HG02588 (cell line): ENCODE measurements at regions not wholly inside any gene's neighbourhood (a gene's known extent, or its start where the extent isn't known, plus 50 kb on each side); places are given as distances from the start of the nearest gene placed in this dataset.
"Not testable (repeated sequence)": the region's sequence is repeated elsewhere in the genome, so short reads cannot be mapped to it uniquely, and the experiment has no call there.

Experiments
- ATAC-seq: cut with Tn5 transposase; IDR thresholded peaks from one replicate; pipeline ENCODE4 v1.9.1; 2021; ENCODE audit warnings: mild to moderate bottlenecking, moderate library complexity; ENCODE audit not compliant: unreplicated experiment

DNA sequence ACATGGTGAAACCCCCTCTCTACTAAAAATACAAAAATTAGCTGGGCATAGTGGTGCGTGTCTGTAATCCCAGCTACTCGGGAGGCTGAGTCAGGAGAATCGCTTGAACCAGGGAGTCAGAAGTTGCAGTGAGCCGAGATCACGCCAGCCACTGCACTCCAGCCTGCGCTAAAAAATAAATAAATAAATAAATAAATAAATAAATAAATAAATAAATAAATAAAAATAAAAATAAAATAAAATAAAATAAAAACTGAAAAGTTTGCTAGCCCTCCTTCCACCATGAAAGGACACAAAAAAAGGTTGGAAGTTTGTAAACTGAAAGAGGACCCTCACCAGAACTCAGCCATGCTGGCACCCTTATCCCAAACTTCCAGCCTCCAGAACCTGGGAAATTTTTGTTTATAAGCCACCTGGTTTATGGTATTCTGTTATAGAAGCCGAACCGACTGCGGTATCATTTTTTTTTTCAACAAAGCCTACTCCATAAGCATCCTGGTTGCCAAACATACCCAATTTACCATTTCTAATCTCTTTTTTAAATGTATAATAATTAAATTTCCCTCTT lies 448.2 kb downstream of the SEMA3D start:
- ATAC-seq = no peak

DNA sequence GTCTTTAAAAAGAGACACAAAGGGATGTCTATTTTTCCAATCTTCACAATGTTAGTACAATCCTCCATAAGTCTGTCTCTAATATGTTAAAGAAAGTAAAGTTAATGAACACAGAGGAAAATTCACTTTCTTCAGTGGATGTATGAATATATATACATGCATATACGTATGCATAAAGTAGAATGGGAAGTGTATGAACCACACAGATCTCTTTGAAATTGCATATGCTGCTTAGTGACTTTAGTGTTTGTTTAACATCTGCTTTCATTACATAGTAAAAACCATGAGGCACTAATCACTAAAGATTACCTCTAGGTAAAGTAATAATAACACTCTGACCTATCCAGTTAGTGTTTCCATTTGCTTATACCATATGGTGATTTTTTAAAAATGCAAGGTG lies 451.2 kb downstream of the SEMA3D start:
- no peak for ATAC-seq

DNA sequence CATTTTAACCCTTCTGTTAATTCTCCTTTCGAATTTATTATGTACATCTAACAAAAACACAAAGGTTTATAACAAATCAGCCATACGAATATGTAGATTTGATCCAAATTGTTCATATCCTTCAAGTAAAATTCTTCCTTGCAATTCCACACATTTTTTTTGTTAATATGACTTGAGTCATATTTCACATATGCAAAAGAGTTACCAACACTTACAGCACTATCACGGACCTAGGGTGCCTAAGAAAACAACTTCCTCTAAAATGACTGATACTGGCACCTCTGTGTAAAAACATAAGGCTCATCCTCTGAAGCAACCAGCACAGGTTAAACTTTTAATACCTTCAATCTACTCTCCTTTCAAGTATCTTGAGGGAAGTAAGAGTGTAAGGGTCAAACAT lies 451.8 kb downstream of the SEMA3D start:
- no peak for ATAC-seq

DNA sequence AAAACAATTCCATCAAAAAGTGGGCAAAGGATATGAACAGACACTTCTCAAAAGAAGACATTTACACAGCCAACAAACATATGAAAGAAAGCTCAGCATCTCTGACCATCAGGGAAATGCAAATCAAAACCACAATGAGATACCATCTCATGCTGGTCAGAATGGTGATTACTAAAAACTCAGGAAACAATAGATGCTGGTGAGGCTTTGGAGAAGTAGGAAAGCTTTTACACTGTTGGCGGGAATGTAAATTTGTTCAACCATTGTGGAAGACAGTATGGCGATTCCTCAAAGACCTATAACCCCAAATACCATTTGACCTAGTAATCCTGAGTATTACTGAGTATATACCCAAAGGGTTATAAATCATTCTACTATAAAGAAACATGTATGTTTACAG lies 452.9 kb downstream of the SEMA3D start:
- ATAC-seq = not testable (repeated sequence)

DNA sequence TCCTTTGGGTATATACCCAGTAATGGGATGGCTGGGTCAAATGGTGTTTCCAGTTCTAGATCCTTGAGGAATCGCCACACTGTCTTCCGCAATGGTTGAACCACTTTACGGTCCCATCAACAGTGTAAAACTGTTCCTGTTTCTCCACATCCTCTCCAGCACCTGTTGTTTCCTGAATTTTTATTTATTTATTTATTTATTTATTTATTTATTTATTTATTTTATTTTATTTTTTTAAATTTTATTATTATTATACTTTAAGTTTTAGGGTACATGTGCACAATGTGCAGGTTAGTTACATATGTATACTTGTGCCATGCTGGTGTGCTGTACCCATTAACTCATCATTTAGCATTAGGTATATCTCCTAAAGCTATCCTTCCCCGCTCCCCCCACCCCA lies 456.0 kb downstream of the SEMA3D start:
- ATAC-seq = not testable (repeated sequence)

DNA sequence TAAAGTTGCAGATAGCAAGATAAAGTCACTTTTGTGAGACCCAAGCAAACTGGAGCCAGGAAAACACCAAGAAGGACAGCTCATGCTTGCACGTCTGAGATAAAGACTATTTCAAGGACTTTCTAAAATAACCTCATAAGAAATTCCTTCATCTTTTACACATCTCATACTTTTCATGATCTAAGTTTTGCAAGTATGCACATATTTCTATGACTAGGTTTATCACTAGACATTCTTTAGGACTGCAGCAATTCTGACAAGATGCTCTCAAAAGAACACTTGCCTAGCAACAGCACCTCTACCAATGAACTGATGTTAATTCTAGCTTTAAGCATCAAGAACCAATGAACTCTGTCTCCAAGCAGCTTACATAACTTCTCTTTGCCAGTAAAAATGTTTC lies 457.6 kb downstream of the SEMA3D start:
- no peak for ATAC-seq

DNA sequence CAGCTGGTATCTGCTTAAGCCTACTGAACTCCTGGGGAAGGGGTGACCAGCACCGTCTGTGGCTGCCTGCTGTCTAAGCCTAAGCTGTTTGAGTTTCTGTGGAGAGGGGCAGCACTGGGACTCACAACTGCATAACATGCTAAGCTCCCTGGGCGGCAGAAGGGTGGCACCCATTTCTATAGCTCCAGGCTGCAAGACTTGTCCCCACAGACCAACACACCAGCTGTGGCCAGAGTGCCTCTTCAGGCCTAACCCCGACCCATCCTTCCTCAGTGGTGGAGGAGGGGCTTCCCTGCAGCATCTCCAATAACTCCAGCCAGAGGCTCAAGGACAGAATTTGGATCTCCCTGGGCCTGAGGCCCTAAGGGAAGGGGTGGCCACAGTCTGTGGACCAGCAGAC lies 464.1 kb downstream of the SEMA3D start:
- ATAC-seq = no peak

DNA sequence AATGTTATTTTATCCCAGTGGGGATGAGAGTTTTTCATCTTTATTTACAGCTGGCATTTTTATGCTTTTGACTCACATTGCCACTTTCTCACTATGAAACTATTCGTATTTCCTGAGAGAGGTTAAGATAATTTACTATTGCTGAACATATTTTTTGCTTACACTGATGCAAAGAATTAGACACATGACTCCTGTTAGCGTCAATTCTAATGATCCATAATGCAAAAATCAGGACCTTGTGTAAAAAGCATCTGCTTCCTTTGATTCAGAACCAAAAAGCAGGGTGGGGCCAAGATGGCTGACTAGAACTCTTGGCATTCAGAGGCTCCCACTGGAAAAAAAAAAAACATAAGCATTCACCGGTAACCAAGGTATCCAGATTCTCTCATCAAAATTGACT lies 464.8 kb downstream of the SEMA3D start:
- ATAC-seq = no peak

DNA sequence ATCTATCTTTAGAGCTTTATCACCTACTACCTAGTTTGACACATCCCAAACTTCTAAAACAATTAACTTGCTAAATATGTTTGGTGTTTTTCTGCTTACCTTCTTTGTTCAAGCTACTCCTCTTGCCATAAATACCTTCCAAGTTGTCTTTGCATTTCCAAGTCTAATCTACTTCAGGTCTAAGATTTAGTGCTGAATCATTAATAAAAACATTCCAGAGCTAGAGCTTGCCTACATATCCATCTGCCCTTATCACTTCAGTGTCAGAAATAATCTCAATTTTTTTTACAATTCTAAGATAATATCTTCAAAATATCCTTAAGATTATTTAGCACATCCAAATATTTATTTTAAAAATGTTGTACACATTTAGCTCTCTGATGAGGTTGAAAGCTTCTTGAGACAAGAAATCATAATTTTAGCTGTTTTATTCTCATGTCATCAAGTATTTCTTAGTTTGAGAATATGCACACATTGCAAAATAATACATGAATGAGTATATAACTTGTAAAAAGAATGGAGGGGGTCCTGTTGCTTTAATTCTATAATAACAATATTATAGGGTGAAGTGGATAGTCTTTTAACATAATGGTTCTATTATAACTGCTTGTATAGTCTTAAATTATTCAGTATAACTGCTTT lies 466.3 kb downstream of the SEMA3D start:
- no peak for ATAC-seq

DNA sequence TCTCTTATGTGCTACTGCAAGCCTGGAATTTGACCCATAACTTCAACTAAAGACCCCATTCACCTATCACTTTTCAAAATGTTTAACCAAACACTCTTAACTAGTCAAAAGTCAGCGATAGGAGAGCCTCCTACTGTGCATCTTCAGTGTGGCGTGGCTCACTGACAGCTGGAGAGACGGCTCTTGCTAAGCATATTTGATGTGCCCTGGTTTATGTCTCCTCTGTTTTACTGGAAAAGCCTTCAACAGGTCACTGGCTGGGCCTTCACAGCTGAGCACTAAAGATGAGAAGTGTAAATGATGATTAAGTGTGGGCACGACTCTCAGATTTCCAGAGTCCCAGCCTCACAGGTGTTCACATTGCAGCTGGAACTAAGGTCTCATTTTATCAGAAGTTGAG lies 472.1 kb downstream of the SEMA3D start:
- ATAC-seq = no peak

DNA sequence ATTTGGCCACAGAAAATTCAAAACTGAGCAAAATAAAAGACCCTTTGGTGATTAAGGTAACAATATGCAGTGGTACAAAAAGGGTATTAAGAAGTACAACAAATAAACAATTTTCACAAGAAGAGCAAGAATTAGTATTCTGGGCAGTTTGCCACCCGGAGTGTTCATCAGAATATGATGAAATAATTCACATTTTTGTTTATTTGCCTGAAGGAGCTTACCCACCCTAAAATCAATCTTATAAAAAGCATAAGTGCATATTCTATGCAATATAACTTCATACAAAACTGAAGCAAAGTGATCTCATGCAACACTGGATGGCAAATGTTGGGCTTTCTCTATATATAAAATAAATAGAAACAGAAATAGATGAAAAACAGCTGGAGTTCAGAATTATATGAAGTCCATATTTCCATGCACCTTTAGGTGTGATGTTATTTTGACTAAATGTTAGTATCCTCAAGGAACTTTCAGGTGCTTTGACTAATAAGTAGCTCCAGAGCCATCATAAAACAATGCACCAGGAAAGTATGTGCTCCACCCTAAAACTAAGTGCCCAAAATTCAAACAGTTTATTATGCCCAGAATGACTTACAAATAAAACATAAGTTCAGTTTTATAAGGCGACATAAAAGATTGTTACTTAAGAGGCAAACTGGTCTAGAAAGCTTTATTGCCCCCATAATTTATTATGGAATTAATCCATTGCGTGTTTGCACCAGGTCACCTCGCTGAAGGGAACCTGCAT lies 474.3 kb downstream of the SEMA3D start:
- no peak for ATAC-seq

DNA sequence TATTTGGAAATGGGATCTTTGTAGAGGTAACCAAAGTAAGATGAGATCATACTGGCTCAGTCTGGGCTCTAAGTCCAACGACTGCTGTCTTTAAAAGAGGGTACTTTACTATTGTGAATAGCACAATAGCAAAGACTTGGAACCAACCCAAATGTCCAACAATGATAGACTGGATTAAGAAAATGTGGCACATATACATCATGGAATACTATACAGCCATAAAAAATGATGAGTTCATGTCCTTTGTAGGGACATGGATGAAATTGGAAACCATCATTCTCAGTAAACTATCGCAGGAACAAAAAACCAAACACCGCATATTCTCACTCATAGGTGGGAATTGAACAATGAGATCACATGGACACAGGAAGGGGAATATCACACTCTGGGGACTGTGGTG lies 476.3 kb downstream of the SEMA3D start:
- ATAC-seq = not testable (repeated sequence)

DNA sequence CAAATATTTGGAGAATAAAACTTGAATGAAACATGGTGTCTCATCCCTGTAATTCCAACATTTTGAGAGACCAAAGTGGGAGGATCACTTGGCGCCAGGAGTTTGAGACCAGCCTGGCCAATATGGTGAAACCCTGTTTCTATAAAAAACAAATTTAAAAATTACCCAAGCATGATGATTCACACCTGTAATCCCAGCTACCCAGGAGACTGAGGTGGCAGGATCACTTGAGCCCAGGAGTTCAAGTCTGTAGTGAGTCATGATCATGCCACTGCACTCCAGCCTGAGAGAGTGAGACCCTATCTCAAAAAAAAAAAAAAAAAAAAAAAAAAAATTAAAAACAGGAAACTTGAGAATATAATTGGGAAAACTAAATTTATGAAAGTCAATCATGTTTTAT lies 481.1 kb downstream of the SEMA3D start:
- ATAC-seq = no peak

DNA sequence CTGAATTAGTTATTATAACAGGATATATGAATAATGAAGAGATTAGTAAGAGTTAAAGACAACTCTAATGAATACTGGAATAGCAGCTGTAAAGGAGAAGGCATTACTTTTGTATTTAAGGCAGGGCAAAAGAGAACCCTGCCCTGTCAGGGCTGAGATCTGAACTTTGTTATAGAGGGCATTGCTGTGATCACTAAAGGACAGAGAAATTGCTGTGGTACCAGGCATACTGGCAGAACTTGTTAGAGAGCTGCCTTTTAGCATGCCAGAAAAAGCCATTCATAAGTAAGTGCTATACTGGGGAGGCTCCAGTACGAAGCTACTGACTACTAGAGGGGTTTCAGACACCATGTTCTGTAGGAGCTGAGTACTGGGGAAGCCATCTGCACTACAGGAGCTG lies 481.8 kb downstream of the SEMA3D start:
- ATAC-seq = no peak

DNA sequence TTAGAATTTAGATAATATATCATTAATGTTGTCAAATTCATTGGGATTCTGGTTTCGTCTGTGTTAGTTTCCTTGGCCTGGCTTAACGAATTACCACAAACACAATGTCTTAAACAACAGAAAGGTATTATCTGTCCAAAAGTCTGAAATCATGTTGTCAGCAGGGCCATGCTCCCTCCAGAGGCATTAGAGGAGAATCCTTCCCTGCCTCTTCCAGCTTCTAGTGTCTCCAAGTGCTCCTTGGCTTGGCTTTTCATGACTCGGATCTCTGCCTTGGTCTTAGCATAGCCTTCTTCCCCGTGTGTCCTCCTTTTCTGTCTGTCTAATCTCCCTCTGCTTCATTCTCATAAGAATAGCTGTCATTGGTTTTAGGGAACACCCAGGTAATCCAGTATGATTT lies 482.5 kb downstream of the SEMA3D start:
- no peak for ATAC-seq

DNA sequence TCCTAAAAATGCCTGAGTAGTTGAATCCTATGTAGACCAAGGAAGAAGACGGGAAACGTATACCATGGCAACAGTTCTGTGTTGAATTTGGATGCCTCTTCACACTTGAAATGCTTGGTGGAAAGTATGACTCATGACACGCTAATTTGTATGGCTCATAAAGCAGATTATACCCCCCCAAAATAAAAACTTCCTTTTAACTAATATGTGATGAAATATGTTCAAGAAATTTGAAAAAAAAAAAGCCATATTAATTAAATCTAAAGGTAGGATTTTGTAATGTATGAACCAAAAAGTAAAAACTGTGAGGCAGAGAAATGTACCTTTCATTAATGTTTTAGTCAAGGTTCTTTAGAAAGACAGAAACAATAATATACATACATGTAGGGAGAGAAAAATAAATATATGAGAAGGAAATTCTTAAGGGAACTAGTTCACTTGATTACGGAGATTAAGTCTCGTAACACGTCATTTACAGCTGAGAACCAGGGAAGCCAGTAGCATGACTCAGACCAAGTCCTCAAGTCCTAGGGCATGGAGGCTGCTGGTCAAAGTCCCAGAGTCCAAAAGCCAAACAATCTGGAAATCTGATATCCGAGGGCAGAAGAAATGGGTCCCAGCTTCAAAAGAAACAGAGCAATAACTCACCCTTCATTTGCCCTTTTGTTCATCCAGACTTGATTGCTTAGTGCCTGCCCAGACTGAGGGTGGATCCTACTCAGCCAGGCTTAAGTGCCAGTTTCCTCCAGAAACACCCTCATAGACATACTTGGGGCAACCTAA lies 485.1 kb downstream of the SEMA3D start:
- ATAC-seq = no peak

DNA sequence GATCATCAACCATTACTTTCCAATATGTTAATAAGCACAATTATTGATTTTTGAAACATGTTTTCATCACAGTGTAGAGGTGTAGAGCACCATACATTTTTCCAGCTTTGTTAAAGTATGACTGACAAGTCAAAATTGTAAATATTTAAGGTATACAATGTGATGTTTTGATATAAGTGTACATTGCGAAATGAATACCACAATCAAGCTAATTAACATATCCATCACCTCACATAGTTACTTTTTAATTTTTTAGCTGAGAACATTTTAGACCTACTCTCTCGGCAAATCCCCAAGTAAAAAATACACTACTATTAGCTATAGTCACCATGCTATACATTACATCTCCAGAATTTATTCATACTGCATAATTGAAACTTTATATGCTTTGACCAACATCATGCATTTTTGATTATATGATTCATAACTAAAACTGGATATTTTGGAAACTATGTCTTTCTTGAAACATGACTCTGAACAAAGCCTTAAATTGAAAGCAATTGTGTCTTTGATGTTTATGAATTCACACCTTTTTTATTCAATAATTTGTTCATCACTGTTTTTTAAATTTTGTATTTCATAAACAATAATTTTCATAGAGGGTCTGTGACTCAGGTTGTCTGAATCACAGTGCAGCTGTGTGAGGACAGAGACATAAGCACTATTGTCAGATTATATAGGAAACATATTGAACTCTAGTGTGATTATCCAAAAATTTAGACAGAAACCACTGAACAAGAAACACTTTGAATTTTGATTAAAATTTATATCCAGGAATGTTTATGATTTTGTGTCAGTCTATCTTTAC lies 486.1 kb downstream of the SEMA3D start:
- ATAC-seq = no peak

DNA sequence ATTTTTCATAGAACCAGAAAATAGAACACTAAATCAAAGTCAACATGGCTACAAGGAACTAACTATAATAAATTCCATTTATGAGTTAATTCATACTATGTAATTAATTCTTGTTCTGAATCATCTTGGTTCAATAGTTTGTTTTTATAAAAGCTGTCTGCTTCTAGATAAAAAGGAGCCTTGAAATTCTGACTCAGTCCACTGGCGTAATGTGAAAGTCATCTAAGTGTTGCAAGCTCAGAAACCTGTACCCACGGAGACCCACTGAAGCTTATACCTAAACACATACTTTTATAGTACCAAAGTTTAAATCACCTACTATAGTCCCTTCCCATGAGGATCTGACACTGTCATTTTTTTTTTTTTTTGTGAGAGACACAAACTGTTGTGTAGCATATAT lies 489.4 kb downstream of the SEMA3D start:
- ATAC-seq = no peak

DNA sequence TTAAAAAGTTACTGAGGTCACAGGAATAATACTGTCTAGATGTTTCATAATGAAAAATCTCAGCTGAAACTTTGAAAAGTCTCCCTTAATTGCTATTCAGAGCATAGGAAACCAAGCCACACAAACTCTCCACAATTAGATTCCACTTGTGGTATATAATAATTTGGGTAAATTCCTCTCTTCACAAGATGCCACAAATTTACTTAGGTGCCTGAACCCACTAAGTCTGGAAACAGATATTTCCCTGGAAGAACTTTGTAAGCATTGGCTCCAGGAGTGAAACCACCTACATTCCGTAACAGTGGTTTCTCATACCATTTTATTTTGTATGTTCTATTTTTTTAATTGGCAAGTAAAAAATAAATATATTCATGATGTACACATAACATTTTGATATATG lies 493.4 kb downstream of the SEMA3D start:
- ATAC-seq = no peak

DNA sequence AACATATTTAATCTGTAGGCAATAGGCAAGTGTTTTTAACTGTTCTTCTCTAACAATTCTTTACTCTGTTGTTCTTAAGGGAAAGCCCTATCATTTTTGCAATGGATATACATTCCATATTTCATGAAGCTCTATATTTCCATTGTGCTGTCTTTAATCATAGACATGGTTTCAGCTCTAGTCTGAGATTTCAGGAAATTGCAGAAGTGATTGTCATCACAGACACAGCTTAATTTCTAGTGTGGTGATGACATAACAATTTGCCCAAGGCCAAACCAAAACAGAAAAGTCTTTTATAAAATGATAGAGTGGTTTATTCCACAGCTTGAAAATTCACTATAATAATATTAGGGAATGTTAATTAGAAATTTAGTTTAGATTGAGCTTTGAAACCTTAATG lies 494.1 kb upstream of the SEMA3A start:
- no peak for ATAC-seq

DNA sequence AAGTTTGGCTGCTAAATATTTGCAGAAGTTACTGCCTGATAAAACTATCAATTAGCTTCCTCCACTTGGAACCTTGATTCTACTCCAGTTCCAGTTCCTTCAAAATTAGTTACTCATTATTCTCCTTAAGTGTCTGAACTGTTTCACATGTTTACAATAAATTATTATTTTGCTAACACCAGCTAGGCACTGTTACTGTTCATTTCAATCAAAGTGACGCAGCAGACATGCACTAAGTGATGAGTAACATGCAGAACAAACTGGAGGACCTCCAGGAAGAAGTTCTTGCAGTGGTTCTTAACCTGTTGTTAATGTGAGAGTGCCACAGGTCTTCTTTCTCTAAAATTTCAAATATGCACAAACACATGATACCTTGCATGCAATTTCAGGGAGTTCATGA lies 491.8 kb upstream of the SEMA3A start:
- ATAC-seq = no peak
